CD4-positive, alpha-beta T cell treated with Interleukin-1 beta for 1 hour (primary cell): ENCODE measurements at regions not wholly inside any gene's neighbourhood (a gene's known extent, or its start where the extent isn't known, plus 50 kb on each side); places are given as distances from the start of the nearest gene placed in this dataset.

ENCODE experiments used
- DNase-seq, 2 donors: peaks; one replicate each; pipeline ENCODE4 v3.0.0-alpha.2; 2020 to 2022

- no peak for DNase-seq
These were observed 50.5 kb upstream of the CD99 start for GRCh38 chrX:2640436-2641150.

DNA sequence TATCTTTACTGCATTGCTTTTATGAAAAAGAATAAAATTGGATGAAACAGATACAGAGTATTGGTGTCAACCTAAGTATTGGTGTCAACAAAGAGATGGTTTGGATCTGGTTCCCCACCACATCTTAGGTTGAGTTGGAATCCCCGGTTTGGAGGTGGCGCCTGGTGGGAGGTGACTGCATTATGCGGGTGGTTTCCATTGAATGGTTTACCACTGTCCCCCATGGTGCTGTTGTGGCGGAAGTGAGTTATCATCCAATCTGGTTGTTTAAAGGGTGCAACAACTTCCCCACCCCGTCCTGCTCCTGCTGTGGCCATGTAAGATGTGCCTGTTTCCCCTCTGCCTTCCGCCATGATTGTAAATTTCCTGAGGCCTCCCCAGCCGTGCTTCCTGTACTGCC, 52.8 kb upstream of the CD99 start:
- peak in 1 of 2 donors; percentile 21 for DNase-seq

DNA sequence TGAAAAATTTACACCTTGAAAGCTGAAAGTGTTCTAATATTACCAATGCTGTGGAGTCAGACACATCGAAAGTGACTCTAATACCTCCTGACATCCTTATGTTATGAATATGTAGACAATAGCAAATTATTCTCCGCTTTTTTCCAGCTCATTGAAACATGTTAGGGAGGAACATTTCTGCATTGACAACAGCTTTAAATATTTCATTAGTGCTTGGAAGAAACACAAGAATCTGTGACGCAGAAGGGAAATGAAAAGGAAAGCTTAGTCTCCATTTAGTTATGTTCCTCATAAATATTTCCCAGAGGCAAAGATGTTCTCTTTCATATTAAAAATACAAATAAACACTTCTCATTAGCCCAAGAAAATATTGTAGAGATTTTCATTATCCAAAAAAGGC, 55.8 kb upstream of the CD99 start:
- no peak for DNase-seq

- DNase-seq: peak in 1 of 2 donors; percentile 31
These were observed 58.3 kb upstream of the CD99 start for GRCh38 chrX:2632533-2633504.

- peak; percentile 11 to 25 for DNase-seq
These were observed 59.2 kb upstream of the CD99 start for GRCh38 chrX:2631743-2632532.

DNA sequence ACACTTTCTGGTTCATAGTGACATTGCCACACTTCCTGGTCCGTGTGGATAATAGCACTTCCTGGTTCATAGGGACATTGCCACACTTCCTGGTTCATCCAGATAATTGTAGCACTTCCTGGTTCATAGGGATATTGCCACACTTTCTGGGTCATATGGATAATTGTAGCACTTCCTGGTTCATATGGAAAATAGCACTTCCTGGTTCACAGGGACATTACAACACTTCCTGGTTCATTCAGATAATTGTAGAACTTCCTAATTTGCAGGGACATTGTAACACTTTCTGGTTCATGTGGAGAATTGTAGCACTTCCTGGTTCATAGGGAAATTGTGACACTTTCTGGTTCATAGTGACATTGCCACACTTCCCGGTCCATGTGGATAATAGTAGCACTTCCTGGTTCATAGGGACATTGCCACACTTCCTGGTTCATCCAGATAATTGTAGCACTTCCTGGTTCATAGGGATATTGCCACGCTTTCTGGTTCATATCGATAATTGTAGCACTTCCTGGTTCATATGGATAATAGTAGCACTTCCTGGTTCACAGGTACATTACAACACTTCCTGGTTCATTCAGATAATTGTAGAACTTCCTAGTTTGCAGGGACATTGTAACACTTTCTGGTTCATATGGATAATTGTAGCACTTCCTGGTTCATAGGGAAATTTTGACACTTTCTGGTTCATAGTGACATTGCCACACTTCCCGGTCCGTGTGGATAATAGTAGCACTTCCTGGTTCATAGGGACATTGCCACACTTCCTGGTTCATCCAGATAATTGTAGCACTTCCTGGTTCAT, 60.0 kb upstream of the CD99 start:
- peak; percentile 78 to 79 for DNase-seq

DNA sequence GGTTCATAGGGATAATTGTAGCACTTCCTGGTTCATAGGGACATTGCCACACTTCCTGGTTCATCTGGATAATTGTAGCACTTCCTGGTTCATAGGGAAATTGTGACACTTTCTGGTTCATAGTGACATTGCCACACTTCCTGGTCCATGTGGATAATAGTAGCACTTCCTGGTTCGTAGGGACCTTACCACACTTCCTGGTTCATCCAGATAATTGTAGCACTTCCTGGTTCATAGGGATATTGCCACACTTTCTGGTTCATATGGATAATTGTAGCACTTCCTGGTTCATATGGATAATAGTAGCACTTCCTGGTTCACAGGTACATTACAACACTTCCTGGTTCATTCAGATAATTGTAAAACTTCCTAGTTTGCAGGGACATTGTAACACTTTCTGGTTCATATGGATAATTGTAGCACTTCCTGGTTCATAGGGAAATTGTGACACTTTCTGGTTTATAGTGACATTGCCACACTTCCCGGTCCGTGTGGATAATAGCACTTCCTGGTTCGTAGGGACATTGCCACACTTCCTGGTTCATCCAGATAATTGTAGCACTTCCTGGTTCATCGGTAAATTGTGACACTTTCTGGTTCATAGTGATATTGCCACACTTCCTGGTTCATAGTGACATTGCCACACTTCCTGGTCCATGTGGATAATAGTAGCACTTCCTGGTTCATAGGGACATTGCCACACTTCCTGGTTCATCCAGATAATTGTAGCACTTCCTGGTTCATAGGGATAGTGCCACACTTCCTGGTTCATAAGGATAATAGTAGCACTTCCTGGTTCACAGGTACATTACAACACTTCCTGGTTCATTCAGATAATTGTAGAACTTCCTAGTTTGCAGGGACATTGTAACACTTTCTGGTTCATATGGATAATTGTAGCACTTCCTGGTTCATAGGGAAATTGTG, 60.8 kb upstream of the CD99 start:
- peak; percentile 85 to 87 for DNase-seq

DNA sequence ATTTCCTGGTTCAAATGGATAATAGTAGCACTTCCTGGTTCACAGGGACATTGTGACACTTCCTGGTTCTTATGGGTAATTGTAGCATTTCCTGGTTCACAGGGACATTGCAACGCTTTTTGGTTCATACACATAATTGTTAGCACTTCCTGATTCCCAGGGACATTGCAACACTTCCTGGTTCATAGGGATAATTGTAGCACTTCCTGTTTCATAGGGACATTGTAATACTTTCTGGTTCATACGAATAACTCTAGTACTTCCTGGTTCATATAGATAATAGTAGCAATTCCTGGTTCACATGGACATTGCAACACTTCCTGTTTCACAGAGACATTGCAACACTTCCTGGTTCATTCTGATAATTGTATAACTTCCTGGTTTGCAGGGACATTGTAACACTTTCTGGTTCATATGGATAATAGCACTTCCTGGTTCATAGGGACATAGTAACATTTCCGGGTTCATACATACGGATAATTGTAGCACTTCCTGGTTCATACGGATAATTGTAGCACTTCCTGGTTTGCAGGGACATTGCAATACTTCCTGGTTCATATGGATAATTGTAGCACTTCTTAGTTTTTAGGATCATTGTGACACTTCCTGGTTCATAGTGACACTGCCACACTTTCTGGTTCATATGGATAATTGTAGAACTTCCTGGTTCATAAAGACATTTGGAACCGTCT, 61.6 kb upstream of the CD99 start:
- DNase-seq: peak; percentile 20 to 77

- DNase-seq: peak; percentile 13 to 60
These were observed 62.3 kb upstream of the CD99 start for GRCh38 chrX:2628751-2629315.

GRCh38 chrX:2627272-2627867, 63.7 kb upstream of the CD99 start:
- DNase-seq: peak; percentile 19 to 57

GRCh38 chrX:2626750-2627149, 64.3 kb upstream of the CD99 start:
- DNase-seq: no peak

DNA sequence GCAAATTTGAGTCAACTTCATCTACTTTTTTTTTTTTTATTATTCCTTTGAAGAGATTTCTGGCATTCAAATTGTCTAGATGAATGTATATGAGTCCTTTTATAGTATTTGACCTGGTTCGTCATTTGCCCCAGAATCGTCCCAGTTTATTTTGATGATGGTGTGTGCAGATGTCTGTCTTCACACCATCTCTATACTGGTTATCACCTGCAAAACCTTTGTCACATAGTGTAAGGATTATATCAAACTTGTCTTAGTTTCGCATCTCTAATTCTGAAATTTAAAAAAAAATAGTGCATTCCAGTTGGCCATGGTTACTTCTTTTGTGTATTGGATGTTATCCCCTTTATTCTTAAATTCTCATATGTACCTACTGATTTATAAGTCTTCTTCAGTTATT, 70.5 kb upstream of the CD99 start:
- no peak for DNase-seq

- no peak for DNase-seq
These were observed 72.6 kb upstream of the CD99 start for GRCh38 chrX:2618516-2618915.

- peak in 1 of 2 donors; percentile 7 for DNase-seq
These were observed 76.2 kb upstream of the CD99 start for GRCh38 chrX:2614911-2615310.

DNA sequence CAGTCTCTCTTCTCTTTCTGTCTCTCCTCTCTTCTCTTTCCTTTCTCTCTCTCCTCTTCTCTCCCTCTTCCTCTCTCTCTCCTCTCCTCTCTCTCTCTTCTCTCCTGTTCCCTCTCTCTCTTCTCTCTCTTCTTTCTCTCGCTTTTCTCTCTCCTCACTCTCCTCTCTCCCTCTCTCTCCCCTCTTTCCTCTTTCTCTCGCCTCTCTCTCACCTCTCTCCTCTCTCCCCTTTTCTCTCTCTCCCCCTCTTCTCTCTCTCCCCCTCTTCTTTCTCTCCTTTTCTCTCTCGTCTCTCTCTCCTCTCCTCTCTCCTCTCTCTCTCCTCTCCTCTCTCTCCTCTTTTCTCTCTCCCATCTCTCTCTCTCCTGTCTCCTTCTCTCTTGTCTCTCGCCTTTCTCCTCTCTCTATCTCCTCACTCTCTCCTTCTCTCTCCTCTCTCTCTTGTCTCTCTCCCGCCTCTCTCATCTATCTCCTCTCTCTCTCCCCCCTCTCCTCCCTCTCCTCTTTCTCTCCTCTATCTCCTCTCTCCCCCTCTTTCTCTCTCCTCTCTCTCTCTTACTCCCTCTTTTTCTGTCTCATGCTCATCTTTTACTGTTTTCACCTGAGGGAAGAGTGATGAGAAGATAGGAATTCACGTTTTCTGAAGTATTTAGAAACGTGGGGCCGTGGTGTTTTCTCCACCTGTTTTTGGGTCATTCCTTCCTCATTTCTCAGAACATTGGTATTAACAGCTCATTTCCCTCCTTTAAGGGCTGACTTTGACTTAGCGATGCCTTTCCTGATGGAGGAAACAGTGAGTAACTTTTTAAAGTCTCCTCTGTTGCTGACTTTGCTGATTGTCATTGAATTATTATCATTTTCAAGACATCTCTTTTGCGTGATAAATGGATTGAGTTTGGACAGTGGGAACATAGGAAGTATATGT, 80.6 kb upstream of the CD99 start:
- DNase-seq: no peak

- no peak for DNase-seq
These were observed 81.5 kb upstream of the CD99 start for GRCh38 chrX:2609431-2610238.

- peak; percentile 86 to 87 for DNase-seq
These were observed 82.3 kb upstream of the CD99 start for GRCh38 chrX:2608638-2609430.
